ENCODE measurements at regions not wholly inside any gene's neighbourhood (a gene's known extent, or its start where the extent isn't known, plus 50 kb on each side); places are given as distances from the start of the nearest gene placed in this dataset.
A peak's percentile ranks its signal among the peaks of the same experiment; 100 is the strongest.

GRCh38 chr20:23152308-23152892 is 66.3 kb upstream of the CD93 start:
- H3K4me3 ChIP-seq (replicated peaks in 1 of 2; ENCODE audit: low read depth in 2 of 2, low read length in 2 of 2): no peak overlapping the region
- no peak for TF ChIP-seq CTCF (IDR thresholded peaks at IDR 0.05; ENCODE audit: low read depth, low read length)
- peak; percentile 86 to 89 for DNase-seq (ENCODE audit: low read depth in 2 of 2)

- TF ChIP-seq CTCF (IDR thresholded peaks at IDR 0.05; ENCODE audit: low read depth, low read length): no peak
- no peak overlapping the region for H3K4me3 ChIP-seq (replicated peaks in 1 of 2; ENCODE audit: low read depth in 2 of 2, low read length in 2 of 2)
- DNase-seq (ENCODE audit: low read depth in 2 of 2): no peak
Observed at GRCh38 chr20:23151885-23152284, 65.8 kb upstream of the CD93 start.

- H3K4me3 ChIP-seq (replicated peaks in 1 of 2; ENCODE audit: low read depth in 2 of 2, low read length in 2 of 2): no peak overlapping the region
- no peak for TF ChIP-seq CTCF (IDR thresholded peaks at IDR 0.05; ENCODE audit: low read depth, low read length)
- DNase-seq (ENCODE audit: low read depth in 2 of 2): no peak
Observed at GRCh38 chr20:23151008-23151703, 65.0 kb upstream of the CD93 start.

GRCh38 chr20:23150304-23151007 is 64.3 kb upstream of the CD93 start:
- no peak for TF ChIP-seq CTCF (IDR thresholded peaks at IDR 0.05; ENCODE audit: low read depth, low read length)
- no peak overlapping the region for H3K4me3 ChIP-seq (replicated peaks in 1 of 2; ENCODE audit: low read depth in 2 of 2, low read length in 2 of 2)
- DNase-seq (ENCODE audit: low read depth in 2 of 2): no peak

GRCh38 chr20:23149623-23150279 is 63.6 kb upstream of the CD93 start:
- H3K4me3 ChIP-seq (replicated peaks in 1 of 2; ENCODE audit: low read depth in 2 of 2, low read length in 2 of 2): no peak overlapping the region
- no peak for DNase-seq (ENCODE audit: low read depth in 2 of 2)
- TF ChIP-seq CTCF (IDR thresholded peaks at IDR 0.05; ENCODE audit: low read depth, low read length): no peak

- no peak for TF ChIP-seq CTCF (IDR thresholded peaks at IDR 0.05; ENCODE audit: low read depth, low read length)
- DNase-seq (ENCODE audit: low read depth in 2 of 2): no peak
- no peak overlapping the region for H3K4me3 ChIP-seq (replicated peaks in 1 of 2; ENCODE audit: low read depth in 2 of 2, low read length in 2 of 2)
Observed at GRCh38 chr20:23148731-23149570, 62.8 kb upstream of the CD93 start.

Data from cardiac fibroblast (primary cell).